Amniotic epithelial cell (primary cell): ENCODE measurements at regions not wholly inside any gene's neighbourhood (a gene's known extent, or its start where the extent isn't known, plus 50 kb on each side); places are given as distances from the start of the nearest gene placed in this dataset.

Source experiments
- DNase-seq: peaks from one replicate; pipeline ENCODE4 v3.0.0-alpha.2; 2010; ENCODE audit warnings: low read depth

DNA sequence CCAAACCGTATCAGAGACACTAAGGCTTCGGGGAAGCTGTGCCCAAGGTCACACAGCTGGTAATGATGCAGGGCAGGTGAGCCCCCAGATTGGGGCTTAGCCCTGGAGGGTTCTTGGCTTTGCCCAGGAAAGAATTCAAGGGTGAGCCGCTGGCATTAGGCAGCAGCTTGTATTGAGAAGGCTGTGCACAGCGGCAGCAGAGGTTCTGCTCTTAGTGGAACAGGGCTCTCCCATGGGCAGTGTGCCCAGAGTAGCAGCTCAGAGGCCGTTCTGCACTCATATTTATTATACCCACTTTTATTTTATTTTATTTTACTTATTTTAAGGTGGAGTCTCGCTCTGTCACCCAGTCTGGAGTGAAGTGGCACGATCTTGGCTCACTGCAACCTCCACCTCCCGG is 85.8 kb upstream of the IER5L start:
- no peak for DNase-seq

DNA sequence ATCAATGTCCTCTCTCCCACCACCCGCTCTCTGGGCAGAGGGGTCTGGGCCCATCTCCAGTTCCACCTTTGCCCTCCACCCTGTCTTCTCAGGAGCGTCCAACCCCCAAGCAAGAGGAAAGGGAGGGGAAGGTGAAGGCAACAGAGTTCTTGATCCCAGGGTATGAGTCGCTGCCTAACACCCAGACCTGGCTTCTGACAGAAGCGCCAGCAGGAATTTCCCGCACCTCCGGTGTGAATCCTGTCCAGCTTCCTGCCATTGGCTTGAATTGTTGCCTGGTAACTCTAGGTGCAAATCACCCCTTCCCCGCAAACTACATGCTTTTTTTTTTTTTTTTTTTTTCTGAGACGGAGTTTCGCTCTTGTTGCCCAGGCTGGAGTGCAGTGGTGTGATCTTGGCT is 84.2 kb upstream of the IER5L start:
- no peak for DNase-seq

- DNase-seq, result no peak
Observed at GRCh38 chr9:129259375-129259774, 81.3 kb upstream of the IER5L start.

GRCh38 chr9:129258823-129259301 is 80.8 kb upstream of the IER5L start:
- no peak for DNase-seq

GRCh38 chr9:129258124-129258822 is 80.2 kb upstream of the IER5L start:
- peak; percentile 83 for DNase-seq

GRCh38 chr9:129256959-129257713 is 79.1 kb upstream of the IER5L start:
- no peak for DNase-seq

GRCh38 chr9:129254566-129255287 is 76.7 kb upstream of the IER5L start:
- no peak for DNase-seq

DNA sequence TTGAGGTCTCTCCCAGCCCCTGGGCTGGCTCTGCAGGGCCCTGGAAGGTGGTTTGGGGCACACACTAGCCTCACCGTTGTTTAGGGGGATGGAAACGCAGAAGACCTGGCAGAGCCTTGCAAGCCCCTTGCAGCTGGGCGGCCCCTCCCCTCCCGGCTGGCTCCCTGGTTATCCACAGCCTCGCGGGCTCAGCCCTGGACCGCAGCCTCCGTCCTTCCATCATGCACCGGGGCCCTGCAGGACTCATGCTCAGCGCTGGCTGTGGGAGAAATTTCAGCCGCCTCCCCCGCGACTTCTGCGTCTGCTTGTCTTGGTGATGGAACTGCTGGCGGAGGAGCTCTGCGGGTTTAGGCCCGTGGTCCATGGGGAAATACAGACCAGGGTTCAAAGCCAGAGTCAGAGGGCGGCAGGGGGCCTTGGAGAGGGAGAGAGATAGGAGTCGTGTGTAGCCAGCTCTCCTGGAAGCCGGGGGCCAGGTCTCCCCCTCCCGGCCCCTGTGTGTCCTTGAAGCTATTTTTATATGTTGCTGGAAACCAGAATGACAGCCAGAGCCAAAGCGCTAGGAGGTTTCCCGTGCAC is 75.8 kb upstream of the IER5L start:
- DNase-seq, result peak; percentile 88

- DNase-seq, result no peak
Observed at GRCh38 chr9:129252937-129253802, 75.1 kb upstream of the IER5L start.

GRCh38 chr9:129250786-129251185 is 72.7 kb upstream of the IER5L start:
- DNase-seq, result peak; percentile 50

DNA sequence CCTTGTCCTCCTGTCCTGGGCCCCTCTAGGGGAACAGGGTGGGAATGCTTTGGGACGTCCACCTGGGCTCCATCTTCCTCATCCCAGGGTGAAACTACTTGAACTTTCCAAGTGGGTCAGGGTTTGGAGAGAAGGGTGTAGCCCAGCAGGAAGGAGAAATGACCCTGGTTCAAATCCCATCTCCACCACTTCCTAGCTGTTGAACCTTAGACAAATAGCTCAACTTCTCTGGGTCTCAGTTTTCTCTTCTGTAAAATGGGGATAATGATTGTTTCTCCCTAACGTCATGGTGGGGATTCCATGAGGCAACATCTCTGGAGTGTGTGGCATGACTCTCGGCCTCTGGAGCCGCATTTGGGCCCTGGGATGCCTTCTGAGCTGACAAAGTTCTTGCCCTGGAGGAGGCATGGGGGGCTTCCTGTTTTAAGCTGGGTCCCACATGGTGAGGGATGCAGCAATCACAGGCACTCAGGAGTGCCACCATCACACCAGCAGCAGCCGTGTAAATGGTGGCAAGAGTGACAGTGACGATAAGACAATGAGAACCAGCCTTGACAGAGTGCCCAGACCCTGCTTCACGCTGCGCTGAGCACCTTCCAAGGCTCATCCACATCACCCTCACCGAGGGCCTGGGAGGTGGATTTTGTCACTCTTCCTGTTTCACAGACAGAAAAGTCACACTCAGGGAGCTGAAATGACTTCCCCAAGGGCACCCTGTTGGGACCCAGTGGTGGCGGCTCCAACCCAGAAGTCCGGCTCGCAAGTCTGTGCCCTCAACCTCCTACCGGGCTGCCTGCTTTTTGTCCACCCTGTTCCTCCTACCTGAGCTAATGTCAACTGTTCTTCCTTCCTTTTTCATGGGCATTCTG is 69.5 kb upstream of the IER5L start:
- no peak for DNase-seq

- peak; percentile 49 for DNase-seq
Observed at GRCh38 chr9:129245276-129245675, 67.2 kb upstream of the IER5L start.

DNA sequence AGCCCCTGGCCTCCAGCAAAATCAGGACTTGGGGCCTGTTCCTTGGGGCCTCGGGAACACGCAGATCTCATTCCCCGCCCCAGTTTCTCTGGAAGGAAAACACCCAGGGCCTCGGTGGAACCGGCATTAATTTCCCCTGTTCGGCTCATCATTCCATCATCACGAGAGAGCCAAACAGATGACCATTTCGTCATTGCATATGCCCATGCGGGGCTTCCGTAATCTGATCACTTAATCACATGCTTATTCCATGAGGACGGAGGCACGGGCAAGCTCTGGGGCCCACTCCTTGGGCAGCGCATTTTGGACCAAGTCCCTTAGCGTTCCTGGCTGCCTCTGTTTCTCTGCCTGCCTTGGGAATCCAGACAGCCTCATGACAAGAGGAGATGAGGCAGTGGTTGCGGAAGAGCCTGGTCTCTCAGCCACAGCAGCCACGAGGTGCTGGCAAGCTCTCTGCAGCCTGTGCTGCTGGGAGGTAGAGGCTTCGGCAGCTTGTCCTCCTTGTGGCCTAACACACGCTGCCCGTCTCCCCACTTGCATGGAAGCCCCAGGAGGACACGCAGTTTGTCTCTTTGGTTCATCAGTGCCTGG is 65.0 kb upstream of the IER5L start:
- DNase-seq, result peak; percentile 56

GRCh38 chr9:129242191-129242941 is 64.3 kb upstream of the IER5L start:
- no peak for DNase-seq

DNA sequence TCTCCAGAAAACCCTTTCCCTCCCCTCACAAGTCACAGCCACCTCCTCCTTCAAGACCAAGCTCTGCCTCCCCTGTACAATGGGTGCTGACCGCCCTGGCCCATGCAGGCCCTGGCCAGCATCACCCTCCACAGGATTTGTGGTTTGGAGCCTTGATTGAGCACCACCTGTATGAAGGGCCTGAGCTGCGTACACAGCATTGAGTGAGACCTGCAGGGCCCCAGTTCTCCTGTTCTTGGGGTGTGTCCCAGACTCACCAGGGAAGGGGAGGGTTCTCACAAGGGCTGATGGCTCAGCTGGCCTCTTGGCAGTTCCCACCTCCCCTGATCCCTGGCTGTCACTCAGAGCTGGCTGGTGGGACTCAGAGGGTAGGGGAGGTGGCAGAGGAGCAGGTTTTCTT is 63.7 kb upstream of the IER5L start:
- no peak for DNase-seq

DNA sequence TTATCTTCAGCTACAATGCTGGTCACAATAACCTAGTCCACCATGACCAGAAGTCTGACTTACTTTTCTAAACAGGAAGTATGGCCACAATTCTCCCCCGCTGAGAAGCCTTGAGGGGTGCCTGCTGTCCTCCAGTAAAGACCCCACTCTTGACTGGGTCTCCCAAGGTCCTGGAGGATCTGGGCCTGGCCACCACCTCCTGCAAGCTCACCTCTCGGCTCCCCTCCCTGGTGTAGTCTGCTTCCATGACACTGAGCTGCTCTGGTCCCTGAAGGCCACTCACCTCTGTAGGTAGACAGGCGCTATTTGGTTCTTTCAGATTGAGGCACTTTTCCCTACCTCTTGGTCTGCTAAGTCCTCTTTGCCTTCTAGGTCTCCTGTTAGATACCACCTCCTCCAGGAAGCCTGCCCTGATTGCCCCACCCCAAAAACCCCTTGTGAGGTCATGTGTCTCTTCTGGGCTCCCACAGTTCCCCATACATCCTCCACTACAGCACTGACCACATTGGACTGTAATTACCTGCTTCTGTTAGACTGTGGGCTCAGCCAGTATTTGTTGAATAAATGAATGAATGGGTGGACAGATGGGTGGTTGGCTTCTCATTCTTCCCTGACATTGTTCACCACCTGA is 62.6 kb upstream of the IER5L start:
- no peak for DNase-seq

DNA sequence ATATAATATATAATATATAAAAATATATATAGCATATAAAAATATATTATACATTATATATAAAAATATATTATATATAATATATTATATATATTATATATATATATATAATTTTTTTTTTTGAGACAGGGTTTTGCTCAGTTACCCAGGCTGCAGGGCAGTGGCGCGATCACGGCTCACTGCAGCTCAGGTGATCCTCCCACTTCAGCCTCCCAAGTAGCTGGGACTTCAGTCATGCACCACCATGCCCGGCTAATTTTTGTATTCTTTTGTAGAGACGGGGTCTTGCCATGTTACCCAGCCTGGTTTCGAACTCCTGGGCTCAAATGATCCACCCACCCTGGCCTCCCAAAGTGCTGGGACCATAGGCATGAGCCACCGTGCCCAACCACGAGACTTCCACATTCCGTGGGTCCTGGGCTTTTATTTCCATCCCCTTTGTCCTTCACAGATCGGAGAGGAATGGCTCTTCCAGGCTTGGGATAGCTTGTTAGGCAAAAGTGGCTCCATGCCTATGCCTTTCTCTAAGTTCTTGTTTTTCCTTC is 62.0 kb upstream of the IER5L start:
- DNase-seq, result no peak

- no peak for DNase-seq
Observed at GRCh38 chr9:129237803-129238202, 59.7 kb upstream of the IER5L start.

DNA sequence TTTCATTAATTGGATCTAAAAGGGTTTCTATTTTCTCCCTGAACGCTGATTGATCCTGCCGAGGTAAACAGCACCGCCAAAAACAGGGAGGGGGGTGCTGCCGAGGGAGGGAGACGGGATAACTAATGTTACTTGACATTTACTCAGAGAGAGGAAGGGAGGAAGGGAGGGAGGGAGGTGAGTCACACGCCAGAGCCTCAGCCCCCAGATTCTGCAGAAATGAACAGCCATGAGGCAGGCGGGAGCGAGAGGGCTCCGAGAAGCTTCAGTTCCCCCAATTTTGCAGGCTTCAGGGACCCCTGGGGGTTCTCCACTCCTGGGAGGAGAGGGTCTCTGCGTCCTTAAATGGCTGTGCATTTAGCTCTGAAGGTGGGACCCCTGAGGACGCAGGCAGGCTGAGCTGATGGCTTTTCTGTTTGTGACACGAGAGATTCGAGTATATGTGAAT is 59.1 kb upstream of the IER5L start:
- DNase-seq, result peak; percentile 73
